ENCODE measurements at regions not wholly inside any gene's neighbourhood (a gene's known extent, or its start where the extent isn't known, plus 50 kb on each side); places are given as distances from the start of the nearest gene placed in this dataset.

DNA sequence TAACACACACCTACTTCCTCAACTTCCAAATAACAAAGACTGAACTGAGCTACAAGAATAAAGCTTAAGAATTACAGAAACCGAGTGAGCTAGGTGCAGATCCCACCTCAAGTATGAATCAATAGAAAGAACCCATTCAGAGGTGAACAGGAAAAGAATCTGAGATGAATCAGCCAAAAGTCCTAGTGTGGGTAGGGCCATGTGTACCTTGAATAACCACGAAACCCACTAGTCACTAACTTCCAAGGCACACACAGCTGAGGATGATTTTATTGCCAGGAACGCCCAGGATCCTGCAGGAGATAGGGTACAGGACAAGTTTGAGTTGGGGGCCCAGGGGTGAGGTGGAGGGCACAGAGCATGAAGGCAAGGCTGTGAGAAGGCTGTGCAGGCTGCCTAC is 99.7 kb upstream of the REG3A start:
- TF ChIP-seq POLR2AphosphoS5 (IDR thresholded peaks at IDR 0.05): no peak
- TF ChIP-seq, protein P1, sequence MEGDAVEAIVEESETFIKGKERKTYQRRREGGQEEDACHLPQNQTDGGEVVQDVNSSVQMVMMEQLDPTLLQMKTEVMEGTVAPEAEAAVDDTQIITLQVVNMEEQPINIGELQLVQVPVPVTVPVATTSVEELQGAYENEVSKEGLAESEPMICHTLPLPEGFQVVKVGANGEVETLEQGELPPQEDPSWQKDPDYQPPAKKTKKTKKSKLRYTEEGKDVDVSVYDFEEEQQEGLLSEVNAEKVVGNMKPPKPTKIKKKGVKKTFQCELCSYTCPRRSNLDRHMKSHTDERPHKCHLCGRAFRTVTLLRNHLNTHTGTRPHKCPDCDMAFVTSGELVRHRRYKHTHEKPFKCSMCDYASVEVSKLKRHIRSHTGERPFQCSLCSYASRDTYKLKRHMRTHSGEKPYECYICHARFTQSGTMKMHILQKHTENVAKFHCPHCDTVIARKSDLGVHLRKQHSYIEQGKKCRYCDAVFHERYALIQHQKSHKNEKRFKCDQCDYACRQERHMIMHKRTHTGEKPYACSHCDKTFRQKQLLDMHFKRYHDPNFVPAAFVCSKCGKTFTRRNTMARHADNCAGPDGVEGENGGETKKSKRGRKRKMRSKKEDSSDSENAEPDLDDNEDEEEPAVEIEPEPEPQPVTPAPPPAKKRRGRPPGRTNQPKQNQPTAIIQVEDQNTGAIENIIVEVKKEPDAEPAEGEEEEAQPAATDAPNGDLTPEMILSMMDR (IDR thresholded peaks at IDR 0.05 in 8 of 11, conservative IDR thresholded peaks at IDR 0.05 in 3 of 11): no peak
